ENCODE measurements at regions not wholly inside any gene's neighbourhood (a gene's known extent, or its start where the extent isn't known, plus 50 kb on each side); places are given as distances from the start of the nearest gene placed in this dataset.
"Not testable (repeated sequence)": the region's sequence is repeated elsewhere in the genome, so short reads cannot be mapped to it uniquely, and the experiment has no call there.

DNA sequence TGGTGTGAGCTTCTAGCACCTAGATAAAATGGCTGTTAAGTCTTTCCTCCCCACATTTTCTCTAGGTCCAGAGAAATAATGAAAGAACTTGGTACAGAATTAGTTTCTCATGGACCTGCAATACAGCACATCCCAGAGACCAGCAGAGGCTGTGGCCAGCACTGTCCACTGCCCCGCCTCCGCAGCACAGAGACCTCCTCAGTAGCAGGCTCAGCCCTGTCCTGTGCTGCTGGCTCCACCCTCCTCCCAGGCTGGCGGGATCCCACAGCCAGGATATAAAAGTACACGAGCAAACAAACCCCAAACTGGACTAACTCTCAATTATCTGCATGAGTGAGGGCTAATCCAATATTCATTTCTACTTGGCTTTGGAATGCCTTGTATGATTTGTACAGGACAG is 401.5 kb downstream of the RPS6KC1 start:
- ATAC-seq (no peak), DNase-seq (no peak)
- intact Hi-C loops (cut with DNase I; ENCODE audit: low total_unique reads) (no loop called here), in situ Hi-C loops (cut with MboI; ENCODE audit: low sequenced_read_pairs in 4 of 4) (no loop called here)
- no peaks in the 10 kb centered on the region for H3K27me3 ChIP-seq
- no peak overlapping the region for H3K27ac ChIP-seq
- no peak for TF ChIP-seq POLR2A (IDR thresholded peaks at IDR 0.05)
- TF ChIP-seq, protein P1, sequence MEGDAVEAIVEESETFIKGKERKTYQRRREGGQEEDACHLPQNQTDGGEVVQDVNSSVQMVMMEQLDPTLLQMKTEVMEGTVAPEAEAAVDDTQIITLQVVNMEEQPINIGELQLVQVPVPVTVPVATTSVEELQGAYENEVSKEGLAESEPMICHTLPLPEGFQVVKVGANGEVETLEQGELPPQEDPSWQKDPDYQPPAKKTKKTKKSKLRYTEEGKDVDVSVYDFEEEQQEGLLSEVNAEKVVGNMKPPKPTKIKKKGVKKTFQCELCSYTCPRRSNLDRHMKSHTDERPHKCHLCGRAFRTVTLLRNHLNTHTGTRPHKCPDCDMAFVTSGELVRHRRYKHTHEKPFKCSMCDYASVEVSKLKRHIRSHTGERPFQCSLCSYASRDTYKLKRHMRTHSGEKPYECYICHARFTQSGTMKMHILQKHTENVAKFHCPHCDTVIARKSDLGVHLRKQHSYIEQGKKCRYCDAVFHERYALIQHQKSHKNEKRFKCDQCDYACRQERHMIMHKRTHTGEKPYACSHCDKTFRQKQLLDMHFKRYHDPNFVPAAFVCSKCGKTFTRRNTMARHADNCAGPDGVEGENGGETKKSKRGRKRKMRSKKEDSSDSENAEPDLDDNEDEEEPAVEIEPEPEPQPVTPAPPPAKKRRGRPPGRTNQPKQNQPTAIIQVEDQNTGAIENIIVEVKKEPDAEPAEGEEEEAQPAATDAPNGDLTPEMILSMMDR (IDR thresholded peaks at IDR 0.05 in 4 of 5, conservative IDR thresholded peaks at IDR 0.05 in 1 of 5): no peak
- no peak overlapping the region for H3K4me3 ChIP-seq
- no peaks in the 10 kb centered on the region for H3K36me3 ChIP-seq
- no peaks in the 10 kb centered on the region for H3K9me3 ChIP-seq
- peaks cover 0 to 9% of the 10 kb centered on the region in 2 donors for H3K4me1 ChIP-seq

DNA sequence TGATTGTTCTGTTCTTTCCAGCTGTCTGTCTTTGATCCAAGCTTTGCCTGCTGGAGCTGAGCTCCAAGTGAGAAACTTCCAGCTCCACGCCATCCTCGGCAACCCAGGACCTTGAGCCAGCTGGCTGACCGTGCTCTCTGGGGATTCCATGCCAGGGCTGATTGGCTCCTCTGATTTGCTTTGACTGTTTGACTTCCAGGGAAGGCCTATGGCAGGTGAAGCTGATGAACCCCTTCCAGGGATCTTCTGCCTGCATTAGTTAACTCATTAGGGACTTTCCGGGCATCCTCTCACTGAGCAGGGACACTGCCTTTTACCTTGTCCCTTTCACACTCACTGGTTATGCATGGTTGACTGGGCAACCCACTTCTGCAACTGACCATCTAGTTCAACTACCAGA is 406.1 kb downstream of the RPS6KC1 start:
- in situ Hi-C loops (cut with MboI; ENCODE audit: low sequenced_read_pairs in 4 of 4): no loop called here
- DNase-seq (peak; percentile 26 to 33), ATAC-seq (peak; percentile 62 to 90)
- Histone ChIP-seq H3K36me3 (no peaks in the 10 kb centered on the region), H3K4me3 (no peak overlapping the region), H3K27ac (no peak overlapping the region), H3K4me1 (peaks cover 0 to 9% of the 10 kb centered on the region in 2 donors), H3K27me3 (no peaks in the 10 kb centered on the region), H3K9me3 (no peaks in the 10 kb centered on the region)
- intact Hi-C loops (cut with DNase I; ENCODE audit: low total_unique reads): no loop called here
- TF ChIP-seq POLR2A (IDR thresholded peaks at IDR 0.05): no peak
- TF ChIP-seq, protein P1 (IDR thresholded peaks at IDR 0.05 in 4 of 5, conservative IDR thresholded peaks at IDR 0.05 in 1 of 5): no peak

DNA sequence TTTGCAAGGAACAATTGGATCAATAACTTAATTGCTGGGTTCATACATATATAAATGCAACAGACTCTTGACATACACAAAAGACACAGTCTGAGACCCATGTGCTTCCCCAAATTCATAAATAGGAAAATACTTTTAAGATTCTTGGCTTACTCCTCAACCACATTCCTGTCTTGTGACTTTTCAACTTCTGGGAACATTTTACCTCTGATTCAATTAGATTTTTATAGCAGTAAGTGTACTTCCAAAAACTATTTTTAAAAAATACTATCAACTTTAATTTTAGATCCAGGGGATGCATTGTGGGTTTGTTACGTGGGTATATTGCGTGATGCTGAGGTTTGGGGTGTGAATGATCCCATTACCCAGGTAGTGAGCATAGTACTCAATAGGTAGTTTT is 406.7 kb downstream of the RPS6KC1 start:
- H3K4me1 ChIP-seq: peaks cover 0 to 9% of the 10 kb centered on the region in 2 donors
- no peaks in the 10 kb centered on the region for H3K36me3 ChIP-seq
- intact Hi-C loops (cut with DNase I; ENCODE audit: low total_unique reads) (no loop called here), in situ Hi-C loops (cut with MboI; ENCODE audit: low sequenced_read_pairs in 4 of 4) (no loop called here)
- no peak for DNase-seq
- TF ChIP-seq, protein P1 (IDR thresholded peaks at IDR 0.05 in 4 of 5, conservative IDR thresholded peaks at IDR 0.05 in 1 of 5): no peak
- TF ChIP-seq POLR2A (IDR thresholded peaks at IDR 0.05): no peak
- peak in 1 of 2 donors; percentile 19 for ATAC-seq
- H3K27me3 ChIP-seq: no peaks in the 10 kb centered on the region
- H3K27ac ChIP-seq: no peak overlapping the region
- H3K4me3 ChIP-seq: no peak overlapping the region
- no peaks in the 10 kb centered on the region for H3K9me3 ChIP-seq

DNA sequence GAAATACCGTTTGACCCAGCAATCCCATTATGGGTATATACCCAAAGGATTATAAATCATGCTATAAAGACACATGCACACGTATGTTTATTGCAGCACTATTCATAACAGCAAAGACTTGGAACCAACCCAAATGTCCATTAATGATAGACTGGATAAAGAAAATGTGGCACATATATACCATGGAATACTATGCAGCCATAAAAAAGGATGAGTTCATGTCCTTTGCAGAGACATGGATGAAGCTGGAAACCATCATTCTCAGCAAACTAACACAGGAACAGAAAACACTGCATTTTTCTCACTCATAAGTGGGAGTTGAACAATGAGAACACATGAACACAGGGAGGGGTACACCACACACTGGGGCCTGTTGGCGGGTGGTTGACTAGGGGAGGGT is 411.3 kb downstream of the RPS6KC1 start:
- H3K27ac ChIP-seq; intact Hi-C loops (cut with DNase I; ENCODE audit: low total_unique reads); H3K4me3 ChIP-seq; H3K27me3 ChIP-seq; in situ Hi-C loops (cut with MboI; ENCODE audit: low sequenced_read_pairs in 4 of 4); DNase-seq; H3K4me1 ChIP-seq; H3K9me3 ChIP-seq; ATAC-seq; H3K36me3 ChIP-seq: not testable (repeated sequence)

DNA sequence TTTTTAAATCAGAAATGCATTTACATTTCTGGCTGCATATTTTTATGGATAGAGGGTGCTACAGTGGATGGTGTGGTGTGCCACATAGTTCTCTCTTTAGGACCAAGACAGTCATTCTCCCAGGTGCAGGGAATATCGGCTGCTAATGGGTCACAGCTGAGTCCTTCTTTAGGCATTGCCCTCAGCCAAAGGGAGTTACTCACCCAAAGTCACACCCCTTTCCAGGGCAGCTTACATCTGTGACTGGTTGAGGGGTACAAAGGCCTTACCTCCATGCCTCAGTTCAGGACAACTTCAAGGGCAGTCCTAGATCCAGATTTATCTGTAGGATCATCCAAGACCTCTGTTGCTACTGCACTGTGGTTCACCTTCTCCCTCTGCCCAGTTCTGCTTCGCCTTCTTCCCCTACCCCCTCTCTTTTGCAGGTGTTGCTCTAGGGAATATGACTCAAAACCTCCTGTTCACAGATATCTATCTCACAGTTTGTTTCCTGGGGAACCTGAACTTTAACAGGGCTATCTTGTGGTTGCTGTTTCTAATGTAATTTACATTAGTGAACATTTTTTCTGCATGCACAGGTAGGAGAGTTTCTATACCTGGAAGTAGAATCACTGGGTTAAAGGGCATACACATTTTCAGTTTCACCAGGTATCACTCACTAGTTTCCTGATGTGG is 413.9 kb downstream of the RPS6KC1 start:
- TF ChIP-seq, protein P1 (IDR thresholded peaks at IDR 0.05 in 4 of 5, conservative IDR thresholded peaks at IDR 0.05 in 1 of 5): no peak
- ATAC-seq: no peak
- in situ Hi-C loops (cut with MboI; ENCODE audit: low sequenced_read_pairs in 4 of 4): no loop called here

More for the DNA sequence above, 413.9 kb downstream of the RPS6KC1 start:
- Histone ChIP-seq H3K27me3 (no peaks in the 10 kb centered on the region), H3K27ac (no peak overlapping the region), H3K4me1 (no peaks in the 10 kb centered on the region), H3K9me3 (no peaks in the 10 kb centered on the region), H3K4me3 (no peak overlapping the region), H3K36me3 (no peaks in the 10 kb centered on the region)
- intact Hi-C loops (cut with DNase I; ENCODE audit: low total_unique reads): no loop called here
- no peak for DNase-seq
